OCI-LY7 (cell line): ENCODE measurements at regions not wholly inside any gene's neighbourhood (a gene's known extent, or its start where the extent isn't known, plus 50 kb on each side); places are given as distances from the start of the nearest gene placed in this dataset.

Source experiments
- BruUV-seq: library from RNA; stranded (reverse); fragments of 400-500 nt; replicated peaks from 2 replicates; lab custom pipeline; 2021; lab: Mats Ljungman, UMichigan
- CTCF ChIA-PET: fragments of 300-600 bp; sonication (Branson Sonifier 250); formaldehyde crosslinking; loops from one replicate; lab custom pipeline; 2022; ENCODE audit warnings: antibody characterized with exemption; ENCODE audit not compliant: unreplicated experiment; lab: Charles Lee
- POLR2A ChIA-PET: fragments of 300-600 bp; sonication (Branson Sonifier 250); formaldehyde crosslinking; loops from one replicate; lab custom pipeline; 2022; ENCODE audit warnings: antibody characterized with exemption; lab: Charles Lee
- DNase-seq: peaks from one replicate; pipeline ENCODE4 v3.0.0-alpha.2; 2015; ENCODE audit warnings: low spot score
- H2AFZ ChIP-seq: fragments of 200-600 bp; sonication (generic), shearing (Covaris generic); 2 replicates; pipeline ENCODE4 v1.6.1; 2014; ENCODE audit warnings: mild to moderate bottlenecking, antibody characterized with exemption, low read length, moderate library complexity
- H3K27ac ChIP-seq: fragments of 200-600 bp; sonication (generic); 2 replicates; pipeline ENCODE4 v1.5.1; 2014; ENCODE audit warnings: mixed run types, low read depth, mild to moderate bottlenecking, moderate library complexity, low read length, inconsistent platforms; ENCODE audit not compliant: poor library complexity, severe bottlenecking
- H3K36me3 ChIP-seq: fragments of 200-600 bp; sonication (generic); 2 replicates; pipeline ENCODE4 v1.6.1; 2014; ENCODE audit warnings: mild to moderate bottlenecking, antibody characterized with exemption, low read length, moderate library complexity, mixed read lengths; ENCODE audit not compliant: insufficient read depth
- H3K4me1 ChIP-seq: fragments of 200-600 bp; sonication (generic); 2 replicates; pipeline ENCODE4 v1.5.1; 2014; ENCODE audit warnings: mild to moderate bottlenecking, low read length; ENCODE audit not compliant: insufficient read depth, poor library complexity, severe bottlenecking
- H3K4me2 ChIP-seq: fragments of 200-600 bp; sonication (generic); 2 replicates; pipeline ENCODE4 v1.6.1; 2014; ENCODE audit warnings: mild to moderate bottlenecking, low read length
- H3K4me3 ChIP-seq: fragments of 200-600 bp; sonication (generic); 2 replicates; pipeline ENCODE4 v1.5.1; 2014; ENCODE audit warnings: mild to moderate bottlenecking, low read depth, low read length; ENCODE audit not compliant: poor library complexity, severe bottlenecking
- H3K79me2 ChIP-seq: fragments of 200-600 bp; sonication (generic); 2 replicates; pipeline ENCODE4 v1.6.1; 2016; ENCODE audit warnings: low read depth, mild to moderate bottlenecking, low read length, moderate library complexity, mixed read lengths; ENCODE audit not compliant: insufficient read depth
- H3K9me2 ChIP-seq: fragments of 200-600 bp; sonication (generic); 2 replicates; pipeline ENCODE4 v1.6.1; 2016; ENCODE audit warnings: mild to moderate bottlenecking, low read length, mixed read lengths; ENCODE audit not compliant: insufficient read depth
- H3K9me3 ChIP-seq: fragments of 200-600 bp; sonication (generic); 2 replicates; pipeline ENCODE4 v1.6.1; 2014; ENCODE audit warnings: mild to moderate bottlenecking, mixed run types, low read length, mixed read lengths
- H4K20me1 ChIP-seq: fragments of 200-600 bp; sonication (generic); 2 replicates; pipeline ENCODE4 v1.6.1; 2014; ENCODE audit warnings: mild to moderate bottlenecking, antibody characterized with exemption, low read length, moderate library complexity, mixed read lengths; ENCODE audit not compliant: insufficient read depth
- CTCF ChIP-seq: fragments of 200-600 bp; sonication (generic); conservative IDR thresholded peaks from 2 replicates; pipeline ENCODE4 v1.5.1; 2014; ENCODE audit warnings: mild to moderate bottlenecking, antibody characterized with exemption, low read length, moderate library complexity, mixed read lengths
- EZH2phosphoT487 ChIP-seq: fragments of 200-600 bp; sonication (generic); IDR thresholded peaks from 2 replicates; pipeline ENCODE4 v1.6.1; 2018; ENCODE audit warnings: low read depth, borderline replicate concordance, mild to moderate bottlenecking, mixed run types, antibody characterized with exemption, low read length, moderate library complexity, mixed read lengths
- intact Hi-C: fragments of 100-400 bp; cut with micrococcal nuclease; formaldehyde crosslinking; loops from one replicate; pipeline ENCODE4 v1.10.0; 2022; ENCODE audit not compliant: unreplicated experiment

GRCh38 chrX:96564595-96564994 lies 120.0 kb upstream of the DIAPH2 start:
- H3K36me3 ChIP-seq: no peaks in the 10 kb centered on the region
- H3K79me2 ChIP-seq: no peaks in the 10 kb centered on the region
- no peak overlapping the region for H3K27ac ChIP-seq
- no peaks in the 10 kb centered on the region for H4K20me1 ChIP-seq
- no peak overlapping the region for H2AFZ ChIP-seq
- H3K9me2 ChIP-seq: no peaks in the 10 kb centered on the region
- no peak for TF ChIP-seq EZH2phosphoT487
- TF ChIP-seq CTCF: no peak
- ChIA-PET POLR2A (interaction anchor here (0.6 kb wide), 1 partner anchor 13 kb away, joined by 6 read pairs; no protein-coding TSS in a partner anchor), CTCF (no interaction called here)
- BruUV-seq: no TSS peak
- DNase-seq: no peak
- intact Hi-C loops: no loop called here
- no peak overlapping the region for H3K4me2 ChIP-seq
- H3K4me1 ChIP-seq: no peaks in the 10 kb centered on the region
- H3K9me3 ChIP-seq: no peaks in the 10 kb centered on the region
- H3K4me3 ChIP-seq: no peak overlapping the region

DNA sequence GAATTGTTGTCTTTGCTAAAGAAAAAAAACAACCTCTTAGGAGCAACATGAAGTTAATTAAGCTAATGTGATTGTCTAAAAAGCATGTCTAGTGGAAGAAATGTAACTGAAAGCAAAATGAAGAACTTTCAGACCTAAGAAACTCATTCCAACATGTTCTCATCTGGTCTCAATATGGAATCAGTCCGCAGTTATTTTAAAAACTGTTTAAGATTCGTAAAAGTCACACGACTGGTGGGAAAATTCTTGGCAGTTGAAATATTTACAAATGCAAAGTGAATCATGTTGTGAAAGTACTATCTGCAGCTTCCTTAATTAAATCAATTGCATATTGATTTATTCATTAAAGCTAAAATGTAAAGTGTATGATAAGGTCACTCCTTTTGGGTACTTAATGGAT lies 117.8 kb upstream of the DIAPH2 start:
- no peaks in the 10 kb centered on the region for H4K20me1 ChIP-seq
- POLR2A ChIA-PET: no interaction called here
- no peak overlapping the region for H3K4me3 ChIP-seq
- CTCF ChIA-PET: no interaction called here
- H2AFZ ChIP-seq: no peak overlapping the region
- no peak overlapping the region for H3K4me2 ChIP-seq
- DNase-seq: no peak
- TF ChIP-seq EZH2phosphoT487 (no peak), CTCF (no peak)
- intact Hi-C loops: no loop called here
- no peak overlapping the region for H3K27ac ChIP-seq
- no peaks in the 10 kb centered on the region for H3K4me1 ChIP-seq
- no peaks in the 10 kb centered on the region for H3K79me2 ChIP-seq
- no peaks in the 10 kb centered on the region for H3K9me3 ChIP-seq
- no peaks in the 10 kb centered on the region for H3K36me3 ChIP-seq
- BruUV-seq: no TSS peak
- no peaks in the 10 kb centered on the region for H3K9me2 ChIP-seq

GRCh38 chrX:96568071-96568470 lies 116.6 kb upstream of the DIAPH2 start:
- Histone ChIP-seq H3K4me2 (no peak overlapping the region), H4K20me1 (no peaks in the 10 kb centered on the region), H3K4me3 (no peak overlapping the region), H3K36me3 (no peaks in the 10 kb centered on the region), H2AFZ (no peak overlapping the region), H3K9me2 (no peaks in the 10 kb centered on the region), H3K79me2 (no peaks in the 10 kb centered on the region), H3K27ac (no peak overlapping the region), H3K9me3 (no peaks in the 10 kb centered on the region), H3K4me1 (no peaks in the 10 kb centered on the region)
- ChIA-PET POLR2A (no interaction called here), CTCF (no interaction called here)
- intact Hi-C loops: no loop called here
- no TSS peak for BruUV-seq
- DNase-seq: no peak
- TF ChIP-seq CTCF (no peak), EZH2phosphoT487 (no peak)
